HG02642 (cell line): ENCODE measurements at regions not wholly inside any gene's neighbourhood (a gene's known extent, or its start where the extent isn't known, plus 50 kb on each side); places are given as distances from the start of the nearest gene placed in this dataset.
"Not testable (repeated sequence)": the region's sequence is repeated elsewhere in the genome, so short reads cannot be mapped to it uniquely, and the experiment has no call there.

Experiments used
- ATAC-seq: cut with Tn5 transposase; IDR thresholded peaks from one replicate; pipeline ENCODE4 v1.9.1; 2021; ENCODE audit warnings: mild to moderate bottlenecking; ENCODE audit not compliant: unreplicated experiment, poor library complexity

DNA sequence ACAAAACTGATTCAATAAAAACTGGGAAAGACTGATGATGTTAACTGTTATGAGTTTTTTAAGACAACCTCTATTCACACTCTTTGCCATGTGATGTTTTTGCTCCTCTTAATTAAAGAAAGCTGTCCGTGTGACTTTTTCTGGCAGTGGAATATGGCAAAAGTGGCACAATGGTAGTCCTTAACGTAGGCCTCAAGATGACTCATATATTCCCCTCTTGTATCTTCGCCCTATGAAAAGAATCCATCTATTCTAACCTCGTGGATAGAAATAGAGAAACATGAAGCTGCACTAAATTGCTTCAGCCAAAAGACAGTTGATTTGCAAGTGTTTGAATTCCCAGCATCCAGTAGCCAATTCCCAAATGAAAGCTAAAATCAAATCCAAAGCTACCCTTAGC, 603.8 kb upstream of the PCDH7 start:
- ATAC-seq: no peak

DNA sequence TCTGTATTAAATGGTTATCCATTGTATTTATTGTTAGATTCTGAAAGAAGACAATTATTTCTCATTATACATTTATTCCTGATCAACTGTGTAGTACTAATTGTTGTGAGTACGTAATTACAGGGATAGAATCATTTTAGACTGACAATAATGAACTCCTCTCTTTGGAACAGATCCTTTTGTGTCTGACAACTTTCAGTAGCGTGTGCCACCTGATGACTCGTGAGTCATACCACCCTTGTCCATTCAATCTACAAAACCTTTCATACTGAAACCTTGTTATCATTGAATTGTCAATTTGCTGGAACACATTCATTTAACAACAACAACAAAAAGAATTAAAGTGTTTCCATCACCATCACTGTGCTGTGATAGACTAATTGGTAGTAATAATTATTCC, 602.7 kb upstream of the PCDH7 start:
- ATAC-seq: no peak

DNA sequence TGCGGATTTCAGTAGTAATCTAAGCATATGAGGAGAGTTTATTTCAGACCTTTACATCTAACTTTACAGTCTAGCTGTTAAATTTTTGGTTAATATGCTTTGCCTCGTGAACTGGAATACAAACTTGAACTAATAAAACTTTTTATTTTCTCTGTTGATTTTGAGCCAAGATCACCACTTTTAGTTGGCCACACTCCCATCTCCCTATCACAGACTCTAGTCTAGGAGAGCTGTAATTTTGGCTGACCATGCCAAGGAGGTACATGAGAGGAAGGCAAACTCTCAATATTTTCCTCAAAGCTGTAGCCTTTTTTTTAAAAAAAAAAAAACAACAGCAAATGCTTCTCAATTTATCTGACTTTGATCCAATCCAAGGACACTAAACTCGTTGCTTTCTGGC, 597.5 kb upstream of the PCDH7 start:
- no peak for ATAC-seq

DNA sequence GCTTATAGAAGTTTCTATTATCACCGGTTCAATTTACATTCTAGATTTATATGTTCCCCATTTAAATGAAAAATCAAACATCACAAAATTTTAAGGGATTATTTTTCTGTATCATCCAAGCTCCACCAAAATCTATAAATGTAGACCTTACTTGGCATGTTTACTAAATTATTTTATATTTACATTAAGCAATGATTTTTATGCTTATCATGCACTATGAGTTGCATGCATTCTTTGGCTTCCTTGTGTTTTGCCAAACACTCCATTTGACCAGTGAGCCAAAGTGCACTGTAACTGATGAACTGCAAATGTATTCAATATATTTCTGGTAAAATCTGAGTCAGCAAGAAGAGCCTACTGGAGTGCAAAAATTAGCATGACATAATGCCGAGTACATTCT, 595.5 kb upstream of the PCDH7 start:
- ATAC-seq: not testable (repeated sequence)

DNA sequence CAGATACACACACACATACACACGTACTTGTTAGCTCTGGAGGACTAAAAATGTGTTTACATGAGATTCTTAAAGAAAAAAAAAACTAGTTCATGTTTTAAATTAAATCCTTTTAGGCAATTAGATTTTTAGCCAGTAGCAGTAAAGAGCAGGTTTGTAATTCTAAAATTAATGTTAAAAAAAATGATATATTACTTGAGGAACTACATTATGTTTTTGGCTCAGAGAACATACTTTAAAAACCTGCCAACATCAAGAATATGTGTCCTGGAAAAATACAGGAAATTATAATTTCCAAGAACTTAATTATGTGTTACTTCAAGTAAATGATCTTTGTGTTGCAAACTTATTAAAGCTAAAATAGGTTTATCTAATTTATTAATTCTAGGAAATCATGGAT, 594.3 kb upstream of the PCDH7 start:
- ATAC-seq: no peak

DNA sequence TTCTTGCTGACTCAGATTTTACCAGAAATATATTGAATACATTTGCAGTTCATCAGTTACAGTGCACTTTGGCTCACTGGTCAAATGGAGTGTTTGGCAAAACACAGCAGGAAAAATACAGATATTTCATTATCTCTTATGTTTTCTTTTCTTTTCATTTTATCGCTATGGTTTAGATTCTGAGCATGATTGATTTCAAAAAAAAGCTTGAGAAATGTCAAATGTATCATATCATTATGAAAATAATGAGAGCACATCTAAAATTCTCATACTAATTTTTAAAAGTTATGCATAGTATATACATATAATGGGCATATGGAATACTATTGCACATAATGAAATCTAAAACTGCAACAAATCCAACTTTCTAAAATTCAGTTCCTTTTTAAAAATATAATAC, 593.8 kb upstream of the PCDH7 start:
- no peak for ATAC-seq

DNA sequence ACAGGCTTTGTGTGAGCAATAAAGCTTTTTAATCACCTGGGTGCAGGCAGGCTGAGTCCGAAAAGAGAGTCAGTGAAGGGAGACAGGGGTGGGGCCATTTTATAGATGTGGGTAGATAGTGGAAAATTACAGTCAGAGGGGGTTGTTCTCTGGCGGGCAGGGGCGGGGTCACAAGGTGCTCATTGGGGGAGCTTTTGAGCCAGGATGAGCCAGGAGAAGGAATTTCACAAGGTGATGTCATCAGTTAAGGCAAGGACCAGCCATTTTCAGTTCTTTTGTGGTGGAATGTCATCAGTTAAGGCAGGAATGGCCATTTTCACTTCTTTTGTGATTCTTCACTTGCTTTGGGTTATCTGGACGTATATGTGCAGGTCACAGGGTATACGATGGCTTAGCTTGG, 571.3 kb upstream of the PCDH7 start:
- ATAC-seq: not testable (repeated sequence)

DNA sequence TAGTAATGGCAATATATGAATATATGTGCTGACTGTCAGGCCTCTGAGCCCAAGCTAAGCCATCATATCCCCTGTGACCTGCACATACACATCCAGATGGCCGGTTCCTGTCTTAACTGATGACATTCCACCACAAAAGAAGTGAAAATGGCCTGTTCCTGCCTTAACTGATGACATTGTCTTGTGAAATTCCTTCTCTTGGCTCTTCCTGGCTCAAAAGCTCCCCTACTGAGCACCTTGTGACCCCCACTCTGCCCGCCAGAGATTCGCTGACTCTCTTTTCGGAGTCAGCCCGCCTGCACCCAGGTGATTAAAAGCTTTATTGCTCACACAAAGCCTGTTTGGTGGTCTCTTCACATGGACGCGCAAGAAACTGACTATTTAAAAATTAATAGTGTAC, 570.6 kb upstream of the PCDH7 start:
- not testable (repeated sequence) for ATAC-seq

DNA sequence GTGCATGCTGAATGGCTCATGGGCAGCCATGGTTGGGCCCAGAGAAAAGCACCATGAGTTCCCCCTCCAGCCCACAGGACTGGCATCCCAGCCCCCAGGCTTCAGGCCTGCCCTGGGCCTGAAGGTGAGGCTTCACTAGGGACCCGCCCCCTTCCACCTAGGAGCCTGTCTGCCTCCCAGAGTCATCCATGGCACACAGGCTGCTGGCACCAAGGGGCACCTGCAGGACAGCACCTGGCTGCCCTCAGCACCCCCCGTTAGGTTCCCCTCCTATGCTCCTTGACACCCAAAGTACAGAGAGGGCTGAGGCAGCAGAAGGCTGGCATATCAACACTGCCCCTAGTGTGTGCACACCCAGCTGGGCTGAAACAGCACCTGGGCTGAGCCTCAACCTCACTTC, 566.7 kb upstream of the PCDH7 start:
- ATAC-seq: no peak

DNA sequence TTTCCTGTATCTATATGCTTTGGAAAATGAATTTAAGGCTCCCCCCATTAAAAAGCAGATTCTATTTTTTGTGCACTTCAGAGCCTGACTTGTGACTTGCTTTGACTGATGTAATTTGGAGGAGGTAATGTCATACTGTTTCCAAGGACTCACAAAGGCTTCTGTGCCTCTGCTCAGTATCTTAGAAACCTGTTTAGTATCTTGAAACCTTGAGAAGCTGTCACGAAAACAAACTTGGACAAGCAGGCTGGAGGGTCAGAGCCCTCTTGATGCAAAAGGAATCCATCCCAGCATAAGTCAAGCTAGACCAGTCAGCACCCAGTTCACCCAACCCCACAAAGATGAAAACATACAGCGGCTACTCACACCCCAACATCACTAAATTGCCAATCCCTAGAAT, 560.0 kb upstream of the PCDH7 start:
- ATAC-seq: no peak

DNA sequence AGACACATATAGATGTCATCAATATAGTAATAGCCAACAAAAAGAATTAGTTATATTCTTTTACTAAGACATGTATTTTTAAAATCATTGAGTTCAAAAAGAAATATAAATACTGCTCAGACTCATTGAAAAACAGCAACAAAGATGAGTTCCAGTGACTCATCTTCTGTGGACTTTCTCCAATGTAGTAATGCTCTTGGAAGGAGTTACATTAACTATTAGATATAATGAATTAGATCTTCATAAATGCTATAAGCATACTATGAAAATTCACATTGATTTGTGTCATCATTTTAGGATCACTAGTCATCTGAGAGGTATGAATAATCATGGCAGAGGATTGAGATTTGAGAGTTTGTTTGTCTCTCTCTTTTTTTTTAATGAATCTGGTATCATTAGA, 547.8 kb upstream of the PCDH7 start:
- no peak for ATAC-seq

DNA sequence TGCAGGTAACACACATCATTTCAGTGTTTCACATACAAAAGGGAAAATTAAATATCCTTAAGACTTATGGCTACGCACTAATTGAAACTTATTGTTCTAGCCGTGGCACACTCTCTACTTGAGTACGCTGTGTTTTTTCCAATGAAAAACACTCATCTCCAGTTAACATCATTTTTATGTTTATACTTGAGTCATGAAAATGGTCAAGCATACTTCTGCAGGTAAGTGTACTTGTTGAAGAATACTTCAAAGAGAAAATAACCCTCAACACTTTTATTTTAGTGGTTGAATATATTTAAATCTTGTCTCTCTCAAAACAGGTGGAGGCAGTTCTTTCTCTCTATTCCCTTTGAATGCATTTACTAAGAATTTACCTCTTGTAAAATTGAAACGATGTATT, 538.7 kb upstream of the PCDH7 start:
- no peak for ATAC-seq

DNA sequence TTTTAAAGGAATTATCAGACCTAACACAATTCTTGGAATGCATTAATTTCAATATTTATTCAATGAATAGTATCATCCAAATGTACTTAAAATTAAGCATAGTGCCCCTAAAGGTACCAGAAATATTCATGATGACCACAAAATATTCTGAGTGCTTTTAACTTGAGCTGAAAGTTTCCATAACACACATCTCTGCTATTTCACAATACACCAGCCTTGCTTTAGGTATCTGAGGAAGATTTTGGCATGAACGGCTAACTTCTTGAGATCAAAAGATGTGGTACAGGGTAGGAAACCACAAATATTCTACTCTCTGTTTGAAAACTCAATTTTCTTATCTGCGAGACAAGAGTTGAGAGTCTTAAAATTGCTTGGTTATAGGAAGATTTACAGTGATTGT, 538.3 kb upstream of the PCDH7 start:
- ATAC-seq: no peak

DNA sequence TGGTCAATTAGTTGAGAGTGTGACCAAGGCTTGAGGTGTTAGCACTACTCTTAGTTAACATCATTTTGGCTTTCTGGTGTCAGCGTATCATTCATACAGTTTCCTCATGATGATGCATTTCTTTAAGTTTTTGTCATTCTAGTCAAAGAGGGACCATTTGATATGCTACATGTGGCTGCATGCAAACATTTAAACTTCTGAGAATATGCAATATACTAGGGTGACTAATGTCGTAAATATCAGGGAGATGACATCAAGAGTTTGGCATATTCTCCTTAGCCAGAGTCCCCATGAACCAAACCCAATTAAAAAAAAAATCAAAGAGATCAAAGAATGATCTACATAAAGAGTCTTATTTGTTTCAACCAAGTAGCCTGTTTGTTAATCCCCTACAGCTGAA, 537.4 kb upstream of the PCDH7 start:
- no peak for ATAC-seq

DNA sequence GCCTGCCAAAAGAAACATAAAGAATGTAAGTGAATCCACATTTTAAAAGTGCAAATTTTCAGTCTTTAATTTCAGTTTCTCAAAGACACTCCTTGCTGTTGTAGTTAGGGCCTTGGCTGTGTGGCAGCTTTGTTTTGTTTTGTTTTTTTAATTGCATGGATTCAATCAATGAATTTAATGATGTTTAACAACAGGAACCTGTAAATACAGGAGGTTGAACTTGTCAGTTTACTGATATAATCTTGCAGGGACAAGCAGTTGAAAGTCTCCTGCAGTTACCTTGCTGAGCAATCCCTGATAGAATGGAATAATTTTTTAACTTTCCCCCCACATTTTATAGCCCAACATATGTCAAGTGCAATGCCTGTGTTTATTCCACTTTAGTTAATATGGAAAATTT, 528.3 kb upstream of the PCDH7 start:
- ATAC-seq: no peak

DNA sequence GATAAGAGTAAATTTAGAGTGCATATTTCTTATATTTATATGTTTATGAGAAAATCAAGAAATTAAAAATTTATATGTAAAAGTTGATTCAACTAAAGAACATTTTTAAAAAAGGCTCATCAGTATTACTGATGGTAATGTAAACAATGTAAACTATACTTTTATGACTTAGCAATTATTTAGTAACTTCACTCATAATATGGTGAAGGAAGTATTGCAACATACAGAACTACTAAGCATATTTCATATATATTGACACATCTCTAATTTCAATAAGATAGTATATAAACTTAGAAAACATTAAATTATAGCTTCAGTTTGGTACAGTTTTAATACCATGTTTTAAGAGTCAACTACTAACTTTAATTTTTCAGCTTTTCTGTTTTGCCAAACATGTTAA, 512.8 kb upstream of the PCDH7 start:
- no peak for ATAC-seq

DNA sequence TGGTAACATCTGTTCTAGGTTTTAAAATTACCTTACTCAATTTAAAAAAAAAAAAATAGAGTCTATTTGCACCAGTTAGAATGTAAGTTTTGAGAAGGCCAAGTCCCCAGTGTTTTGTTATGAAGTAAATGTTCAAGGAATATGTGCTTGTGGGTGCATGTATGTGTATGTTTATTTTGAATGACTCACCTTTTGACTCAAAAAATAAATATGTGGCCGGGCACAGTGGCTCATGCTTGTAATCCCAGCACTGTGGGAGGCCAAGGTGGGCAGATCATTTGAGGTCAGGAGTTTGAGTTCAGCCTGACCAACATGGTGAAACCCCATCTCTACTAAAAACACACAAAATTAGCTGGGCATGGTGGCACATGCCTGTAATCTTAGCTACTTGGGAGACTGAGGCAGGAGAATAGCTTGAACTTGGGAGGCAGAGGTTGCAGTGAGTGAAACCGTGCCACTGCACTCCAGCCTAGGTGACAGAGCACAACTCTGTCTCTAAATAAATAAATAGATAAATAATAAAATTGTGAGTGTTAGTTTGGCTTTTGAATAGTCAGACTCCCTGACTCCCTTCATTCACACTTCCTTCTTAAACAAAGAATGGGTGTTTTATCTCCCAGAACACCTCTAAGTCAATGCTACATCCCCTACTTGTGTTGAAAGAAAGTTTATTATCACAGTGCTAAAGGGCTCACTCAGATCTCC, 511.3 kb upstream of the PCDH7 start:
- ATAC-seq: no peak

DNA sequence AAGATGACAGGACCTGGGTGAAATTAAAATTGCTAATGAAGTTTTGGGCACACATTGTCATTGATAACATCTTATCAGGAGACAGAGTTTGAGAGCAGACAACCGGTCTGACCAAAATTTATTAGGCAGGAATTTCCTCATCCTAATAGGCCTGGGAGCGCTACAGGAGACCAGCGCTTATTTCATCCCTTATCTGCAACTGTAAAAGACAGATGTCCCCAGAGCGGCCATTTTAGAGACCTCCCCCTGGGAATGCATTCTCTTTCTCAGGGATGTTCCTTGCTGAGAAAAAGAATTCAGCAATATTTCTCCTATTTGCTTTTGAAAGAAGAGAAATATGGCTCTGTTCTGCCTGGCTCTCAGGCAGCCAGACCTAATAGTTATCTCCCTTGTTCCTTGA, 504.2 kb upstream of the PCDH7 start:
- not testable (repeated sequence) for ATAC-seq

DNA sequence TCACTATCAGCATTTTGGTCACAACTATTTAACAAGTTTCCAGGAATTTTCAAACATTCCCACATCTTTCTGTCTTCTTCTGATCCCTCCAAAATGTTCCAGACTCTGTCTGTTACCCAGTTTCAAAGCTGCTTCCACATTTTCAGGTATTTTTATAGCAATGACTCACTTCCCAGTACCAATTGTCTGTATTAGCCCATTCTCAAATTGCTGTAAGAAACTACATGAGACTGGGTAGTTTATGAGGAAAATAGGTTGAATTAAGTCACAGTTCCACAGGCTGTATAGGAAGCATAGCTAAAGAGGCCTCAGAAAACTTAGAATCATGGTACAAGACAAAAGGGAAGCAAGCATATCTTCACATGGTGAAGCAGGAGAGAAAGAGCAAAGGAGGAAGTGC, 475.0 kb upstream of the PCDH7 start:
- ATAC-seq: no peak

DNA sequence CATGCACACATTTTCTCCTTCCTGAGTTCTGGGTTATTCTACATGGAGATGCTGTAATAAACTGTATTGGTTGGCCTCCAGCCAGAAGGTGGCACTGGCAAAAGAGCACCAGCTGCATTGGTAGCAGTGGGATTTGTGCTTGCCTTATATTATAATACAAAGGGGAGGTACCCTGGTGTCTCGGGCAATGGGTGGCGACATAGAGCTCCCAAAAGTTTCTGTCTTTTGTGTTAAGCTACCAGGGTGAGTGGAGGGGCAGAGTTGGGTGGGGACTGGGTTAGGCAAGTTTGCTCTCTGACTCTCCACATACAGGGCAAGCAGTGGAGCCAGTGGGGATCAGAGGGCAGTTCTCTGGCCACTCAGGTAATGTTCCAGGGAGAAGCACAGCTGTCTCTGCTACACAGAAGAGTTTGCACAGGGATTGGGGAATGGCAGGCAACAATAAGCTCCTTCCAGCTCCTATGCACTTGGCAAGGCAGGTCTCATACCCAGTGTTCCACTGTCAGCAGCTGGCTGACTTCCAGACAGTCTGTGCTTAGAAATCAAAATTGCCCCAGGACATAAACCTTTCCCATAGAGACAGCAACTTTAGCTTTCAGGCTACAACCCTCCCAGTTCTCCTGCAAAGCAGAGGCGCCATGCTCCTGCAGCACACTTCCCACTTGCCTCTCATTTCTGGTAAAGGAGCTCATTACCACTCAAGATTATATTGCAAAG, 463.9 kb upstream of the PCDH7 start:
- no peak for ATAC-seq

DNA sequence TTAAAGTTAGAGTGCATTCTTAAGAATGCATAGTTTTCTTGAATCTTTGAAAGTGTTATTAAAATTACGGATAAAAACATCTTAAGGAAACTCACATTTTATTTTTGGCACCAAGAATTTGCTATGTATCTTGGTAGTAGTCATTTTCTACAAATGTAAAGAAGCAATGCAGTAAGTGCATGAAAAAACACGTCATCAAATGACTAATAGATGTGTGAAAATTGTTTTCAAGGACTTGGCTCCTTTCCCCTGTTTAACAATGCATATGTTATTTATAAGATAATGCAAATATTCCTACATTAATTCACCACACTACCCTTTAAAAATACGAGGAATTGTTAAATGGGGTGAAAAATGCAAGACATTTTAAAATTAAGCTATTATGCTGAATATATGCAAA, 461.2 kb upstream of the PCDH7 start:
- no peak for ATAC-seq

DNA sequence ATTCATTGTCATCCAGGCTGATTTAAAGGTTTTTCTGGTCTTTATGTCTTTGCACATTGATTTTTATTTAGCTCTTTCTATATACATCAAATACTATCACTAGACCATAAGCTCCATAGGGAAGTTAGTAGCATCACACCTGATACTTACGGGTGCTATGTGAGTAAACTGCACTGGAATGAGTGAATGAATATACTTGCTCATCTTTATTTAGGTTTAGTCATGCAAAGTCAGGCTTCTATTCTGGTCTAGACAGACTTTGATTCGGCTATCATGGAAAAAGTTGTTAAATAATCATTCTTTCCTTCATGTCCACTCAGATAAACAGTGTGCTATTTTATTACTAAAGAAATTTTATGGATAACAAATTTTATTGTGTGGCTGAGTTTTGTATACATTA, 457.8 kb upstream of the PCDH7 start:
- no peak for ATAC-seq
